ENCODE measurements at regions not wholly inside any gene's neighbourhood (a gene's known extent, or its start where the extent isn't known, plus 50 kb on each side); places are given as distances from the start of the nearest gene placed in this dataset.
A peak's percentile ranks its signal among the peaks of the same experiment; 100 is the strongest.

GRCh38 chr6:2477250-2477649 lies 231.8 kb upstream of the GMDS start:
- Mint-ChIP-seq H3K4me3 (no peak overlapping the region), H3K36me3 (no peaks in the 10 kb centered on the region), H3K27ac (no peak overlapping the region), H3K9me3 (peaks cover 4% of the 10 kb centered on the region), H3K27me3 (peaks cover 3% of the 10 kb centered on the region), H3K4me1 (no peaks in the 10 kb centered on the region)
- DNase-seq (no peak), ATAC-seq (ENCODE audit: low read depth) (no peak)
- POLR2A ChIA-PET: no interaction called here

- H3K4me1 Mint-ChIP-seq: no peaks in the 10 kb centered on the region
- H3K36me3 Mint-ChIP-seq: no peaks in the 10 kb centered on the region
- peaks cover 3% of the 10 kb centered on the region for H3K27me3 Mint-ChIP-seq
- no peak overlapping the region for H3K4me3 Mint-ChIP-seq
- no peaks in the 10 kb centered on the region for H3K9me3 Mint-ChIP-seq
- DNase-seq: no peak
- POLR2A ChIA-PET: no interaction called here
- no peak for ATAC-seq (ENCODE audit: low read depth)
- H3K27ac Mint-ChIP-seq: no peak overlapping the region
Observed at GRCh38 chr6:2476376-2476775, 231.0 kb upstream of the GMDS start.

GRCh38 chr6:2471472-2471871 lies 226.1 kb upstream of the GMDS start:
- POLR2A ChIA-PET: no interaction called here
- no peak overlapping the region for H3K4me3 Mint-ChIP-seq
- peaks cover 19% of the 10 kb centered on the region for H3K27me3 Mint-ChIP-seq
- H3K36me3 Mint-ChIP-seq: no peaks in the 10 kb centered on the region
- no peak for ATAC-seq (ENCODE audit: low read depth)
- no peak for DNase-seq
- no peaks in the 10 kb centered on the region for H3K9me3 Mint-ChIP-seq
- H3K27ac Mint-ChIP-seq: no peak overlapping the region
- H3K4me1 Mint-ChIP-seq: no peaks in the 10 kb centered on the region

- no peak for DNase-seq
- H3K9me3 Mint-ChIP-seq: no peaks in the 10 kb centered on the region
- POLR2A ChIA-PET: no interaction called here
- H3K36me3 Mint-ChIP-seq: no peaks in the 10 kb centered on the region
- H3K4me1 Mint-ChIP-seq: no peaks in the 10 kb centered on the region
- H3K27ac Mint-ChIP-seq: no peak overlapping the region
- no peak overlapping the region for H3K4me3 Mint-ChIP-seq
- ATAC-seq (ENCODE audit: low read depth): no peak
- H3K27me3 Mint-ChIP-seq: peaks cover 24% of the 10 kb centered on the region
Observed at GRCh38 chr6:2469428-2469827, 224.0 kb upstream of the GMDS start.

GRCh38 chr6:2468601-2468955 lies 223.2 kb upstream of the GMDS start:
- Mint-ChIP-seq H3K9me3 (no peaks in the 10 kb centered on the region), H3K4me1 (no peaks in the 10 kb centered on the region), H3K4me3 (no peak overlapping the region), H3K27me3 (peaks cover 24% of the 10 kb centered on the region), H3K27ac (no peak overlapping the region), H3K36me3 (no peaks in the 10 kb centered on the region)
- DNase-seq: no peak
- POLR2A ChIA-PET: no interaction called here
- ATAC-seq (ENCODE audit: low read depth): no peak

- POLR2A ChIA-PET: no interaction called here
- H3K36me3 Mint-ChIP-seq: no peaks in the 10 kb centered on the region
- H3K4me1 Mint-ChIP-seq: no peaks in the 10 kb centered on the region
- no peaks in the 10 kb centered on the region for H3K9me3 Mint-ChIP-seq
- ATAC-seq (ENCODE audit: low read depth): no peak
- H3K27ac Mint-ChIP-seq: no peak overlapping the region
- H3K27me3 Mint-ChIP-seq: peaks cover 24% of the 10 kb centered on the region
- DNase-seq: no peak
- H3K4me3 Mint-ChIP-seq: no peak overlapping the region
Observed at GRCh38 chr6:2467929-2468600, 222.7 kb upstream of the GMDS start.

- Mint-ChIP-seq H3K36me3 (no peaks in the 10 kb centered on the region), H3K9me3 (no peaks in the 10 kb centered on the region), H3K4me1 (no peaks in the 10 kb centered on the region), H3K4me3 (no peak overlapping the region), H3K27ac (no peak overlapping the region), H3K27me3 (peaks cover 18% of the 10 kb centered on the region)
- ATAC-seq (ENCODE audit: low read depth) (no peak), DNase-seq (no peak)
- POLR2A ChIA-PET: no interaction called here
Observed at GRCh38 chr6:2465336-2465735, 219.9 kb upstream of the GMDS start.

GRCh38 chr6:2464641-2465040 lies 219.2 kb upstream of the GMDS start:
- H3K4me1 Mint-ChIP-seq: no peaks in the 10 kb centered on the region
- H3K36me3 Mint-ChIP-seq: no peaks in the 10 kb centered on the region
- POLR2A ChIA-PET: no interaction called here
- no peak overlapping the region for H3K4me3 Mint-ChIP-seq
- H3K27ac Mint-ChIP-seq: no peak overlapping the region
- peaks cover 18% of the 10 kb centered on the region for H3K27me3 Mint-ChIP-seq
- DNase-seq: no peak
- ATAC-seq (ENCODE audit: low read depth): no peak
- H3K9me3 Mint-ChIP-seq: no peaks in the 10 kb centered on the region

- no peaks in the 10 kb centered on the region for H3K9me3 Mint-ChIP-seq
- POLR2A ChIA-PET: no interaction called here
- no peak overlapping the region for H3K27ac Mint-ChIP-seq
- no peak for ATAC-seq (ENCODE audit: low read depth)
- H3K4me1 Mint-ChIP-seq: no peaks in the 10 kb centered on the region
- no peak for DNase-seq
- H3K27me3 Mint-ChIP-seq: peaks cover 17% of the 10 kb centered on the region
- no peaks in the 10 kb centered on the region for H3K36me3 Mint-ChIP-seq
- H3K4me3 Mint-ChIP-seq: no peak overlapping the region
Observed at GRCh38 chr6:2462831-2463230, 217.4 kb upstream of the GMDS start.

GRCh38 chr6:2460216-2460745 lies 214.9 kb upstream of the GMDS start:
- DNase-seq (no peak), ATAC-seq (ENCODE audit: low read depth) (no peak)
- Mint-ChIP-seq H3K4me3 (no peak overlapping the region), H3K27me3 (peaks cover 6% of the 10 kb centered on the region), H3K9me3 (no peaks in the 10 kb centered on the region), H3K36me3 (no peaks in the 10 kb centered on the region), H3K27ac (no peak overlapping the region), H3K4me1 (no peaks in the 10 kb centered on the region)
- POLR2A ChIA-PET: interaction anchor here (0.6 kb wide), 1 partner anchor 326 kb away, joined by 3 read pairs; no protein-coding TSS in a partner anchor

GRCh38 chr6:2454180-2454579 lies 208.8 kb upstream of the GMDS start:
- Mint-ChIP-seq H3K4me3 (no peak overlapping the region), H3K27ac (no peak overlapping the region), H3K27me3 (peaks cover 5% of the 10 kb centered on the region), H3K4me1 (no peaks in the 10 kb centered on the region), H3K36me3 (no peaks in the 10 kb centered on the region), H3K9me3 (no peaks in the 10 kb centered on the region)
- DNase-seq (no peak), ATAC-seq (ENCODE audit: low read depth) (no peak)
- POLR2A ChIA-PET: no interaction called here

GRCh38 chr6:2450546-2450945 lies 205.1 kb upstream of the GMDS start:
- DNase-seq (no peak), ATAC-seq (ENCODE audit: low read depth) (no peak)
- Mint-ChIP-seq H3K36me3 (no peaks in the 10 kb centered on the region), H3K9me3 (no peaks in the 10 kb centered on the region), H3K27ac (no peak overlapping the region), H3K4me1 (peaks cover 2% of the 10 kb centered on the region), H3K4me3 (no peak overlapping the region), H3K27me3 (peaks cover 3% of the 10 kb centered on the region)
- POLR2A ChIA-PET: no interaction called here

GRCh38 chr6:2449572-2449940 lies 204.2 kb upstream of the GMDS start:
- Mint-ChIP-seq H3K4me3 (no peak overlapping the region), H3K27me3 (peaks cover 3% of the 10 kb centered on the region), H3K9me3 (no peaks in the 10 kb centered on the region)

GRCh38 chr6:2448826-2449571 lies 203.6 kb upstream of the GMDS start:
- no peak overlapping the region for H3K27ac Mint-ChIP-seq
- H3K36me3 Mint-ChIP-seq: no peaks in the 10 kb centered on the region
- H3K9me3 Mint-ChIP-seq: no peaks in the 10 kb centered on the region
- H3K27me3 Mint-ChIP-seq: peaks cover 3% of the 10 kb centered on the region
- ATAC-seq (ENCODE audit: low read depth) (peak; percentile 52), DNase-seq (no peak)
- H3K4me1 Mint-ChIP-seq: peaks cover 2% of the 10 kb centered on the region
- H3K4me3 Mint-ChIP-seq: peak overlapping the region; percentile 54
- POLR2A ChIA-PET: no interaction called here

More at GRCh38 chr6:2449572-2449940, 204.2 kb upstream of the GMDS start:
- POLR2A ChIA-PET: no interaction called here
- no peak for DNase-seq
- ATAC-seq (ENCODE audit: low read depth): no peak
- Mint-ChIP-seq H3K36me3 (no peaks in the 10 kb centered on the region), H3K4me1 (peaks cover 2% of the 10 kb centered on the region), H3K27ac (no peak overlapping the region)
